ENCODE measurements at regions not wholly inside any gene's neighbourhood (a gene's known extent, or its start where the extent isn't known, plus 50 kb on each side); places are given as distances from the start of the nearest gene placed in this dataset.
A peak's percentile ranks its signal among the peaks of the same experiment; 100 is the strongest.

DNA sequence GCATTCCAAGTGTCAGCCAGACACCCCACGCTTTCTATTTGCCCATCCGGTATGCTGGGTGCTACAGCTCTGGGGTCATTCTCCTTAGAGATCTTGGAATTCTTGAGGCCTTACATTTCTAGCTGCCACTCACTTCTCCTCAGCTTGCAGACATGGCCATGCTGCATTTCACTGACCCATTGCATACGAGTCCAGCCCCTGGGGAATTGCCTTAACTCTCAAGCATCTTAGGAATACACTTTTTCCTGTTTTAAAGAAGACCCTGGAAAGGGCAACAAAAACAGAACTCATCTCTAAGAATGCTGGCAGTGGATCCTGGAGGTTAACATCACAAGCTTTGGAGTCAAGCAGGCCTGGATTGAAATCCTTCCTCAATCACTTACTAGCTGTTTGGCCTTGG is 122.0 kb upstream of the LNX1 start:
- H3K36me3 ChIP-seq (replicated peaks; ENCODE audit: insufficient read depth, low read length), result no peaks in the 10 kb centered on the region
- H3K9me2 ChIP-seq (replicated peaks; ENCODE audit: insufficient read depth, low read length), result no peaks in the 10 kb centered on the region
- no peaks in the 10 kb centered on the region for H3K79me2 ChIP-seq (ENCODE audit: low read length)
- no peaks in the 10 kb centered on the region for H3F3A ChIP-seq (ENCODE audit: insufficient read depth, low read length)
- H2AFZ ChIP-seq (ENCODE audit: low read length), result no peak overlapping the region
- H3K27me3 ChIP-seq (replicated peaks; ENCODE audit: insufficient read depth, low read length), result no peaks in the 10 kb centered on the region
- H3K4me2 ChIP-seq (ENCODE audit: low read depth, low read length), result no peak overlapping the region
- H3K4me3 ChIP-seq (ENCODE audit: low read length), result no peak overlapping the region
- H3K4me1 ChIP-seq (ENCODE audit: low read length), result 0 out of 2 replicates have a peak, but pooled peaks cover 4% of the 10 kb centered on the region
- DNase-seq, result no peak
- no peaks in the 10 kb centered on the region for H3K9me3 ChIP-seq (replicated peaks; ENCODE audit: insufficient read depth, low read length)
- TF ChIP-seq EZH2 (optimal IDR thresholded peaks at IDR 0.05; ENCODE audit: low read depth, low read length) (no peak), CTCF (IDR thresholded peaks at IDR 0.05; ENCODE audit: low read length) (no peak), EZH2phosphoT487 (IDR thresholded peaks at IDR 0.05; ENCODE audit: low read length) (no peak)
- H3K9ac ChIP-seq (ENCODE audit: low read length), result no peak overlapping the region
- no peaks in the 10 kb centered on the region for H4K20me1 ChIP-seq (ENCODE audit: insufficient read depth, low read length)
- H3K27ac ChIP-seq (ENCODE audit: low read length), result no peak overlapping the region

DNA sequence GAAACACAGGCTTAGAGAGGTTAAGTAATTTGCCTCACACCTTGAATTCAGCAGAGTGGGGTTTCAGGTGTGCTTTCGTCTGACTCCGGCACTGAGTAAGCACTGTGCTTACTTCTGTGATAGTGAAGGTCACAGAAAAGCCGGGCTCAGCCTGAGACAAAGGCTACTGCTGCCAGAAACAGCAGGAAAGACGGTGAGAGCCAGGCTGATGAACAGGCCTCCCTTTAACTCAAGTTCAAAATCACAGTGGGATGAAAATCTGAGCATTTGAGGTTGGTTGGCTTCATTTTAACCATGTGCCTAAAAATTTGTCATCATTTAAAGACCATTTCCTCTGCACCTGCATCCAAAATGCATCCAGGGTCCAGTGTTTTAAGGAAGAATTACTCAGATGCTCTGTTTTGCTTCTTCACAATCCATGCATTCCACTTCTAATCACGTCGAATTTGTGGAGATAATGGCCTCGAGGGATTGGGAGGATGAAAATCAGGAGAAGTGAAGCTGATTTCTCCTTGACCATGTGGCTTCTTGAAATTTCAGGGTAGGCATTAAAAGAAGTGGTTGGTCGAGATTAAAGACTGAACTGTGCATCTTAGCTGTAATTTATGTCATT is 121.2 kb upstream of the LNX1 start:
- DNase-seq, result peak; percentile 31
- Histone ChIP-seq H3K9me2 (replicated peaks; ENCODE audit: insufficient read depth, low read length) (no peaks in the 10 kb centered on the region), H2AFZ (ENCODE audit: low read length) (no peak overlapping the region), H4K20me1 (ENCODE audit: insufficient read depth, low read length) (no peaks in the 10 kb centered on the region), H3K9ac (ENCODE audit: low read length) (no peak overlapping the region), H3K9me3 (replicated peaks; ENCODE audit: insufficient read depth, low read length) (no peaks in the 10 kb centered on the region), H3K4me3 (ENCODE audit: low read length) (no peak overlapping the region), H3K36me3 (replicated peaks; ENCODE audit: insufficient read depth, low read length) (no peaks in the 10 kb centered on the region), H3K4me1 (ENCODE audit: low read length) (0 out of 2 replicates have a peak, but pooled peaks cover 4% of the 10 kb centered on the region), H3K79me2 (ENCODE audit: low read length) (no peaks in the 10 kb centered on the region), H3K27ac (ENCODE audit: low read length) (no peak overlapping the region), H3F3A (ENCODE audit: insufficient read depth, low read length) (no peaks in the 10 kb centered on the region), H3K27me3 (replicated peaks; ENCODE audit: insufficient read depth, low read length) (no peaks in the 10 kb centered on the region), H3K4me2 (ENCODE audit: low read depth, low read length) (no peak overlapping the region)
- TF ChIP-seq EZH2 (optimal IDR thresholded peaks at IDR 0.05; ENCODE audit: low read depth, low read length) (no peak), CTCF (IDR thresholded peaks at IDR 0.05; ENCODE audit: low read length) (no peak), EZH2phosphoT487 (IDR thresholded peaks at IDR 0.05; ENCODE audit: low read length) (no peak)

GRCh38 chr4:53711926-53712325 is 120.6 kb upstream of the LNX1 start:
- Histone ChIP-seq H2AFZ (ENCODE audit: low read length) (no peak overlapping the region), H3K36me3 (replicated peaks; ENCODE audit: insufficient read depth, low read length) (no peaks in the 10 kb centered on the region), H3K4me2 (ENCODE audit: low read depth, low read length) (no peak overlapping the region), H4K20me1 (ENCODE audit: insufficient read depth, low read length) (no peaks in the 10 kb centered on the region), H3K79me2 (ENCODE audit: low read length) (no peaks in the 10 kb centered on the region), H3K27ac (ENCODE audit: low read length) (no peak overlapping the region), H3K9me2 (replicated peaks; ENCODE audit: insufficient read depth, low read length) (no peaks in the 10 kb centered on the region), H3K9ac (ENCODE audit: low read length) (no peak overlapping the region), H3K4me1 (ENCODE audit: low read length) (0 out of 2 replicates have a peak, but pooled peaks cover 4% of the 10 kb centered on the region), H3K9me3 (replicated peaks; ENCODE audit: insufficient read depth, low read length) (no peaks in the 10 kb centered on the region), H3K27me3 (replicated peaks; ENCODE audit: insufficient read depth, low read length) (no peaks in the 10 kb centered on the region), H3K4me3 (ENCODE audit: low read length) (no peak overlapping the region), H3F3A (ENCODE audit: insufficient read depth, low read length) (no peaks in the 10 kb centered on the region)
- no peak for DNase-seq
- TF ChIP-seq CTCF (IDR thresholded peaks at IDR 0.05; ENCODE audit: low read length) (no peak), EZH2 (optimal IDR thresholded peaks at IDR 0.05; ENCODE audit: low read depth, low read length) (no peak), EZH2phosphoT487 (IDR thresholded peaks at IDR 0.05; ENCODE audit: low read length) (no peak)
